Motor neuron (in vitro differentiated cells): ENCODE measurements at regions not wholly inside any gene's neighbourhood (a gene's known extent, or its start where the extent isn't known, plus 50 kb on each side); places are given as distances from the start of the nearest gene placed in this dataset.
A peak's percentile ranks its signal among the peaks of the same experiment; 100 is the strongest.
"Not testable (repeated sequence)": the region's sequence is repeated elsewhere in the genome, so short reads cannot be mapped to it uniquely, and the experiment has no call there.

Source experiments
- ATAC-seq, 8 experiments: fragments of 200-7000 bp; cut with Tn5 transposase; replicated peaks in 6 of 8; 2 replicates each; pipeline ENCODE4 v1.8.0; 2021; ENCODE audit warnings: mild to moderate bottlenecking in 8 of 8, moderate library complexity in 8 of 8
- H3K27ac ChIP-seq, 2 donors: fragments of 250-450 bp; sonication (Bioruptor Pico); 2 replicates each; pipeline ENCODE4 v1.9.0; 2021; ENCODE audit warnings: antibody characterized with exemption in 2 of 2, mild to moderate bottlenecking in 2 of 2, moderate library complexity in 1 of 2
- H3K4me1 ChIP-seq, 2 donors: fragments of 250-450 bp; sonication (Bioruptor Pico); replicated peaks in 1 of 2; 2 replicates each; pipeline ENCODE4 v1.6.1; 2021; ENCODE audit warnings: antibody characterized with exemption in 2 of 2, mild to moderate bottlenecking in 2 of 2, moderate library complexity in 1 of 2
- H3K4me3 ChIP-seq, 5 donors: fragments of 250-450 bp; sonication (Bioruptor Pico); 2 replicates each; pipeline ENCODE4 v1.9.0; 2021; ENCODE audit warnings: antibody characterized with exemption in 5 of 5, mild to moderate bottlenecking in 5 of 5, moderate library complexity in 4 of 5
- WGBS, 10 experiments: fragments of 450-650 bp; shearing (Covaris generic); methylation state at CpG; one replicate each; pipeline ENCODE4 v1.0.0; 2022; 5-methylcytosine and 5-hydroxymethylcytosine counted together
- in situ Hi-C, 9 experiments: fragments of 400-800 bp; cut with MboI; loops; one replicate each; pipeline ENCODE4 v1.15.0; 2021; ENCODE audit warnings: low sequenced_read_pairs in 9 of 9, low pct_unique_long_range_greater_than_20kb in 2 of 9; ENCODE audit not compliant: unreplicated experiment in 9 of 9

DNA sequence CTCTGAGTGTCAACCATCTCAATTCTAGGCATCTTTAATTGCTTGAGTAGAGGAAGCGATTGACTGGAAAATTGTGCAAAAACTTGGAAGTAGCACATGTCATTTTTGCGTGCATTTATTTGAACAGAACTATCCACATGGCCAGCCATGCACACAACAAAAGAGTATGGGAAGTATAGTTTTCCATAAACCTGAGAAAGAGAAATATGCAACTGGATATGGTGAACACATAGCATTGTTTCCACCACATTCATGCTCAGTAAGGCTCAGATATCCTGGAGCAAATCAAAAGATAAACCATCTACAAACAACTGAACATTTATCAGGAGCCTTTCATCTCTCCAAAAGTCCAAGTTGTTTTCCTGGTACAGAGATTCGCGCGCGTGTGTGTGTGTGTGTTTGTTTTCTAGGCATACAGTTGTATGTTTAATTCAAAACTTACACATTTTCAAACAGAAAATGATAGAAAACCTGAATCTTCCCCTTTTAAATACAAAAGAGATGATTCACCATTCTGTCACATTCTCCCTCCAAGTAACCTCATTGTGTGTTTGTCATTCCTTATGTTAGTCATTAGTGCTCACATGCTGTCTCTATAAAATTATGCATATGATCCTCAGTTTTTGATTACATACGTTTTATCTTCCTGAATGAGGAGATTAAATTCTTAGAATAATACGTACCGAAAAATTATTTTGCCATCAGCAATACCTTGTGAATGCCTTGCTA, 780.4 kb upstream of the NRXN1 start:
- 2 to 100% (median 70%) methylated on average over 1 to 9 of the region's 9 CpGs for WGBS, 10 experiments
- Histone ChIP-seq H3K4me1 (no peaks in the 10 kb centered on the region), H3K4me3 (no peak overlapping the region), H3K27ac (no peak overlapping the region)
- peak in 1 of 8 experiments; percentile 39 for ATAC-seq
- in situ Hi-C loops: no loop called here

GRCh38 chr2:51810197-51810596, 778.3 kb upstream of the NRXN1 start:
- H3K27ac ChIP-seq: no peak overlapping the region
- 9 to 96% (median 91%) methylated on average over 2 to 4 of the region's 4 CpGs; no CpG with 5 or more reads in 2 of the 10 experiments for WGBS, 10 experiments
- no peak overlapping the region for H3K4me3 ChIP-seq
- no peak for ATAC-seq
- no peaks in the 10 kb centered on the region for H3K4me1 ChIP-seq
- in situ Hi-C loops: no loop called here

DNA sequence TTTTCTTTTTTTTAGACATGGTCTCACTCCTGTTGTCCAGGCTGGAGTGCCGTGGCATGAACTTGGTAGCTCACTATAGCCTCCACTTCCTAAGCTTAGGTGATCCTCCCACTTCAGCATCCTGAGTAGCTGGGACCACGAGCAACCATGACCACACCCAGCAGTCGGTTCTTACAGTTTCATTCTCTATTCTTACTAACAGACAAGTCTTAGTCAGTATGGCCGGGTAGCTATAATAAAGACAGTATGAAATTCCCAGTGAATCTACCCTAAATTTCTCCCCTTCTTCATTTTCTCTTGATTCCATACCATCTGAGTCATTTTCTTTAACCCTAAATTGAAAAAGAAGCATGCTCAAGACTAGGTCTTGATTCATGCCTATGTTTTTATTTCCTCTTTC, 775.3 kb upstream of the NRXN1 start:
- H3K27ac ChIP-seq: no peak overlapping the region
- H3K4me3 ChIP-seq: no peak overlapping the region
- ATAC-seq: no peak
- WGBS, 10 experiments: 20 to 97% (median 77%) methylated on average over 1 to 4 of the region's 4 CpGs; no CpG with 5 or more reads in 2 of the 10 experiments
- in situ Hi-C loops: no loop called here
- no peaks in the 10 kb centered on the region for H3K4me1 ChIP-seq

DNA sequence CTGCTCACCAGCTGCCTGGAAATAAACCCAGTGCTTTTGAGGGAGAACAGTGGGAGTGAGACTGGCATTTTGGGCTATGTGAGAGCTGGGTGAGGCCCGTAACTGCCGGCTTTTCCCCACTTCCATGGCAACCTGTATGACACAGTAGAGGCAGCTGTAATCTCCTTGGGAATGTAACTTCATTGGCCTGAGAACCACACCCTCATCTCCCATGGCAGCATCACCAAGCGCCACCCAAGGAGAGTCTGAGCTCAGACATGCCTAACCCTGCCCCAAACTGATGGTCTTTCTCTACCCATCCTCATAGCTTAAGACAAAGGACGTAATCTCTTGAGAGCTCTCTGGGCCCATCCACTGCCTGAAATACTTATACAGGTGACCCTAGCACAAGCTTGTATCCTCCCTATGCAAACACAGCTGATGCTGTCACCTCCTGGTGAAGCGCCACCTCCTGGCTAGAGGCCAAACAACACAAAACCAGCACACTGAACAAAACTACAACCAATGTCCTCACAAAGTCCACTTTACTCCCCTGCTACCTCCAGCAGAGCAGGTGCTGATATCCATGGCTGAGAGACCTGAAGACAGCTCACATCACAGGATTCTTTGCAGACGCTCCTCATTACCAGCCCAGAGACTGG, 763.4 kb upstream of the NRXN1 start:
- peak in 3 of 8 experiments; percentile 39 to 56 (median 51) for ATAC-seq

GRCh38 chr2:51791496-51791895, 759.6 kb upstream of the NRXN1 start:
- Histone ChIP-seq H3K4me3 (no peak overlapping the region), H3K4me1 (no peaks in the 10 kb centered on the region), H3K27ac (no peak overlapping the region)
- WGBS, 10 experiments: 10 to 100% (median 83%) methylated on average over 1 to 3 of the region's 3 CpGs; no CpG with 5 or more reads in 1 of the 10 experiments
- in situ Hi-C loops: no loop called here
- no peak for ATAC-seq

More for the DNA sequence above, 763.4 kb upstream of the NRXN1 start:
- no peak overlapping the region for H3K27ac ChIP-seq
- no peaks in the 10 kb centered on the region for H3K4me1 ChIP-seq
- no peak overlapping the region for H3K4me3 ChIP-seq
- 29 to 85% (median 77%) methylated on average over 1 to 4 of the region's 6 CpGs; no CpG with 5 or more reads in 3 of the 10 experiments for WGBS, 10 experiments
- in situ Hi-C loops: no loop called here

GRCh38 chr2:51790854-51791253, 758.9 kb upstream of the NRXN1 start:
- in situ Hi-C loops: no loop called here
- 0 to 100% (median 83%) methylated on average over 1 to 2 of the region's 2 CpGs; no CpG with 5 or more reads in 1 of the 10 experiments for WGBS, 10 experiments
- no peak for ATAC-seq
- Histone ChIP-seq H3K4me1 (no peaks in the 10 kb centered on the region), H3K4me3 (no peak overlapping the region), H3K27ac (no peak overlapping the region)

DNA sequence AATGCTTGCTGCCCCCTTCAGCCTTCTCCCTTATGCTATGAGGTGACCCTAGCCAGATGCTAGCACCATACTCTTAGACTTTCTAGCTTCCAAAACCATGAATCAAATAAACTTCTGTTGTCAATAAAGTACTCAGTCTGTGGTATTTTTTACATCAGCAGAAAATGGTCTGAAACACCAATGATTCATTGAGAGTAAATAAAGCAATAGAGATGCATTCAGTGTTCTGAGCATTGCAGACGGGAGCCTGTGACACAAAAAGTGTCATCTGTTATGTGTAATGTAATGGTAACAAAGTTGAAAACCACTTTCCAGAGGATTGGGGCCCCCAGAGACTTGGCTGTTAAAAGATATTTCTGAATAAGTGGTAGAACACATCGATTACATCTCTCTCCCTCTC, 758.0 kb upstream of the NRXN1 start:
- Histone ChIP-seq H3K27ac (no peak overlapping the region), H3K4me1 (no peaks in the 10 kb centered on the region), H3K4me3 (no peak overlapping the region)
- peak in 3 of 8 experiments; percentile 24 to 58 (median 33) for ATAC-seq
- WGBS, 10 experiments: 0 to 85% (median 66%) methylated on average over 1 to 2 of the region's 2 CpGs; no CpG with 5 or more reads in 1 of the 10 experiments
- in situ Hi-C loops: no loop called here

- Histone ChIP-seq H3K4me1 (peaks cover 4 to 12% of the 10 kb centered on the region in 2 donors), H3K27ac (no peak overlapping the region), H3K4me3 (no peak overlapping the region)
- in situ Hi-C loops: no loop called here
- WGBS, 10 experiments: 0 to 94% (median 69%) methylated on average over 1 to 6 of the region's 6 CpGs
- peak in 5 of 8 experiments; percentile 98 to 99 (median 98) for ATAC-seq
Observed at GRCh38 chr2:51782921-51783765, 751.2 kb upstream of the NRXN1 start.

DNA sequence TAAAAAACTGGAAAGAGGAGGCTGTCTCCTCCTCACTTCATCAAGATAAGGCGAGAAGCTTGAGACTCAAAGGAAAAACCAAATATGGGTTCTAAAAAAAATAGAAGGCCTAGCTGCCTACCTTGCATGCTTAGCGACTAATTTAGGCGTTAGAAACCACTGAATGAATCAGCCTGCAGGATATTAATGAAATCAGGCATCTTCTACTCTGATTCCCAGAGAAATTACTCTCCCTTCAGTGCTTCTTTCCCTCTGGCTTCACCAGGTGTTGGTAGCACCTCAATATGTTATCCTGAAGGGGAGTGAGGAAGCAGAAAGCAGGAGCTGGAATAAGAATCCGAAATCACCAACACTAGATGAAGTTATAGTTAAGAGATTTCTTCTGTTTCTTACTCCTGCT, 749.8 kb upstream of the NRXN1 start:
- no peak overlapping the region for H3K27ac ChIP-seq
- 10 to 100% (median 86%) methylated on average over 3 to 4 of the region's 4 CpGs for WGBS, 10 experiments
- H3K4me1 ChIP-seq: peaks cover 4 to 15% of the 10 kb centered on the region in 2 donors
- no peak for ATAC-seq
- no peak overlapping the region for H3K4me3 ChIP-seq
- in situ Hi-C loops: no loop called here

DNA sequence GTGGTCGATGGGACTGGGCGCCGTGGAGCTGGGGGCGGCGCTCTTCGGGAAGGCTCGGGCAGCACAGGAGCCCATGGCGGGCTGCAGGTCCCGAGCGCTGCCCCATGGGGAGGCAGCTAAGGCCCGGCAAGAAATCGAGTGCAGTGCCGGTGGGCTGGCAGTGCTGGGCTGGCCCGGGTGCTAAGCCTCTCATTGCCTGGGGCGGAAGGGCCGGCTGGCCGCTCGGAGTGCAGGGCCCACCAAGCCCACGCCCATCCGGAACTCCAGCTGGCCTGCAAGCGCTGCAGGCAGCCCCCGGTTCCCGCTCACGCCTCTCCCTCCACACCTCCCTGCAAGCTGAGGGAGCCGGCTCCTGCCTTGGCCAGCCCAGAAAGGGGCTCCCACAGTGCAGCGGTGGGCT, 748.4 kb upstream of the NRXN1 start:
- Histone ChIP-seq H3K27ac (no peak overlapping the region), H3K4me1 (peaks cover 4 to 18% of the 10 kb centered on the region in 2 donors), H3K4me3 (no peak overlapping the region)
- in situ Hi-C loops: no loop called here
- ATAC-seq: no peak
- 85 to 100% (median 100%) methylated on average over 1 to 5 of the region's 26 CpGs; no CpG with 5 or more reads in 5 of the 10 experiments for WGBS, 10 experiments

DNA sequence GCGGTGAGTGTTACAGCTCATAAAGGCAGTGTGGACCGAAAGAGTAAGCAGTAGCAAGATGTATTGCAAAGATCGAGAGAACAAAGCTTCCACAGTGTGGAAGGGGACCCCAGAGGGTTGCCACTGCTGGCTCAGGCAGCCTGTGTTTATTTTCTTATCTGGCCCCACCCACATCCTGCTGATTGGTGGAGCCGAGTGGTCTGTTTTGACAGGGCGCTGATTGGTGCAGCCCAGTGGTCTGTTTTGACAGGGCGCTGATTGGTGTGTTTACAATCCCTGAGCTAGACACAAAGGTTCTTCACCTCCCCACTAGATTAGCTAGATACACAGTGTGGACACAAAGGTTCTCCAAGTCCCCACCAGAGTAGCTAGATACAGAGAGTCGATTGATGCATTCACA, 747.8 kb upstream of the NRXN1 start:
- peaks cover 4 to 18% of the 10 kb centered on the region in 2 donors for H3K4me1 ChIP-seq
- H3K4me3 ChIP-seq, H3K27ac ChIP-seq, in situ Hi-C loops, ATAC-seq: not testable (repeated sequence)
- WGBS, 10 experiments: 100% methylated on average over 3 to 5 of the region's 7 CpGs; no CpG with 5 or more reads in 8 of the 10 experiments

GRCh38 chr2:51778806-51779205, 746.9 kb upstream of the NRXN1 start:
- H3K27ac ChIP-seq: no peak overlapping the region
- no peak overlapping the region for H3K4me3 ChIP-seq
- ATAC-seq: no peak
- in situ Hi-C loops: no loop called here
- H3K4me1 ChIP-seq: peaks cover 4 to 18% of the 10 kb centered on the region in 2 donors
- 0 to 100% (median 78%) methylated on average over 1 to 3 of the region's 3 CpGs for WGBS, 10 experiments

GRCh38 chr2:51774606-51775005, 742.7 kb upstream of the NRXN1 start:
- ATAC-seq, H3K4me3 ChIP-seq, H3K27ac ChIP-seq, in situ Hi-C loops, H3K4me1 ChIP-seq: not testable (repeated sequence)
- 40 to 88% (median 73%) methylated on average over 1 to 8 of the region's 12 CpGs; no CpG with 5 or more reads in 5 of the 10 experiments for WGBS, 10 experiments
